Adipocyte (in vitro differentiated cells): ENCODE measurements at regions not wholly inside any gene's neighbourhood (a gene's known extent, or its start where the extent isn't known, plus 50 kb on each side); places are given as distances from the start of the nearest gene placed in this dataset.

ENCODE experiments used
- DNase-seq: peaks from one replicate; pipeline ENCODE4 v3.0.0-alpha.2; 2015; ENCODE audit warnings: low read depth
- H3K27me3 ChIP-seq: replicated peaks from 2 replicates; pipeline ENCODE4 v1.7.0; 2013; ENCODE audit warnings: mild to moderate bottlenecking, low read length, moderate library complexity; ENCODE audit not compliant: control insufficient read depth, insufficient read depth
- H3K36me3 ChIP-seq: 2 replicates; pipeline ENCODE4 v1.7.0; 2013; ENCODE audit warnings: low read length, mild to moderate bottlenecking, moderate library complexity; ENCODE audit not compliant: control insufficient read depth, insufficient read depth, severe bottlenecking
- H3K4me1 ChIP-seq: 2 replicates; pipeline ENCODE4 v1.7.0; 2013; ENCODE audit warnings: mild to moderate bottlenecking, low read length, moderate library complexity; ENCODE audit not compliant: control insufficient read depth, insufficient read depth
- H3K4me3 ChIP-seq: 2 replicates; pipeline ENCODE4 v1.7.0; 2013; ENCODE audit warnings: mild to moderate bottlenecking, low read length, moderate library complexity
- H3K9ac ChIP-seq: 2 replicates; pipeline ENCODE4 v1.7.0; 2013; ENCODE audit warnings: mild to moderate bottlenecking, low read length, moderate library complexity
- H3K9me3 ChIP-seq: 2 replicates; pipeline ENCODE4 v1.7.0; 2013; ENCODE audit warnings: mild to moderate bottlenecking, low read length, moderate library complexity; ENCODE audit not compliant: control insufficient read depth

DNA sequence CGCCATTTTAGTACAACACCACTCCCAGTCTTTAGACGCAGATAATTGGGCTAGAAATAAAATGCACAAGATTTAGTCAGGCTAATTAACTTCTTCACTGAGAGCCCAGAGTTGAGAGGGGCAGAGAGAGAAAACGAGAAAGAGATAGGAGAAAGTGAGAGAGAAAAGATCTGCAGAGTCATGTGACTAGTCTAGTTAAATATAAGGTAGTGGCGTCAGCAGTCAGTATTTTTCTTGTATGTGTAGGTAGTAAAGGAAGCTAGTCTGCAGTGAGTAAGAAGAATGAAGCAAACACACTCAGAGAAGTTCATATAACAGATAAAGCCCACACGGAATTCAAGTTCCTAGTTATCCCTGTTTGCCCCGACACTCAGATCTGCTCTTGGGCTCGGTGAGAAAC is 392.6 kb upstream of the ERCC4 start:
- Histone ChIP-seq H3K4me1 (no peaks in the 10 kb centered on the region), H3K4me3 (no peak overlapping the region), H3K9ac (no peak overlapping the region), H3K27me3 (no peaks in the 10 kb centered on the region), H3K36me3 (no peaks in the 10 kb centered on the region), H3K9me3 (no peaks in the 10 kb centered on the region)
- DNase-seq: no peak

DNA sequence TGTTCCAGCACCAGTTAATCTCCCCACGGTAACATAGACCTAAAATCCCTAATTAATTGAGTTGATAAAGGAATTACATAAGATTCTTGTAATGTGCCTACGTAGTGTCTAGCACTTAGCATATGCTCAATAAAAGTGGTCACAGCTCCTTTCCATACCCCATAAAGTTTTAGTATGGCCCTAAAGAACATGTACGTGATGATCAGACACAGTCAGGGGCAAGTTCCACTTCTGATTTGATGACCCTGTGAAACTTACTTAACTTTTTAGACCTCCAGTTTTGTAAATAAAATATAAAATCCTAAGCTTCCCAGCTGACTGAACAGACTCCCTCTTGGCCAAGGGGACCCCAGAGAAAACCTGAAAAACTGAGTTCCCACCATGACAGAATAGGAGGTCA is 391.3 kb upstream of the ERCC4 start:
- DNase-seq: no peak
- H3K9ac ChIP-seq: no peak overlapping the region
- H3K4me1 ChIP-seq: no peaks in the 10 kb centered on the region
- H3K4me3 ChIP-seq: no peak overlapping the region
- H3K9me3 ChIP-seq: no peaks in the 10 kb centered on the region
- no peaks in the 10 kb centered on the region for H3K27me3 ChIP-seq
- H3K36me3 ChIP-seq: no peaks in the 10 kb centered on the region

DNA sequence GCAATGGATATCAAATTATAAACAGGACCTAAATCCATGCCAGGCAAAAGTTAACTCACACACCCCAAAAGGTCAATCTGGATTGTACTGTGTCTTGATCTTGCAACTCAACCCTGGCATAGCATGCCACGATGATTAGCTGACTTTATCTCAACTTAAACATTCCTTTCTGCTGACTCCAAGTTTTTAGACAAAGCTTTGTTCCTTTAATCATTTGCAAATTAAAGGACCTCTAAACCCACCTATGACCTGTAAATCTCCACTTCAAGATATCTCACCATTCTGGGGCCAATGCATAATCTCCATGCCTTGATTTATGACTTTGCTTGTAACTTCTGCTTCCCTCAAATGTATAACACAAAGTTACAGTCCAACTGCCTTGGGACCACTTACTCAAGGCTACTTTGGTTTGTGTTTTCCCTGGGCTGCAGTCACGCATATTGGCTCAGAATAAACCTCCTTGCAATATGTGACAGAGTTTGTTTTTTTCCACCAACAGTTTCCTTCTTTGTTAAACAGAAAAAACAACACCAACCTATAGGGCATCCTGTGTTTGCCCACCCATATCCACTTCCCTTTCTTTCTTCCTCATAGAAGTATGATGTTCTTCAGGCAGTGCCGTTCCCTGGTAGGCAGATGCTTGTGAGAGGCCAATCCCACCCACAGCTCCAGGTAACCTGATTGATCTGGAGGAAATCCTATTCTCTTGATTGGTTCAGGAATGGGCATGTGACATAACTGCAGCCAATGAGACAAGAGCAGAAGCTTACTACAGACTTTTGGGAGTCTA is 390.6 kb upstream of the ERCC4 start:
- no peaks in the 10 kb centered on the region for H3K27me3 ChIP-seq
- H3K9ac ChIP-seq: no peak overlapping the region
- H3K9me3 ChIP-seq: no peaks in the 10 kb centered on the region
- no peak for DNase-seq
- no peaks in the 10 kb centered on the region for H3K4me1 ChIP-seq
- H3K36me3 ChIP-seq: no peaks in the 10 kb centered on the region
- no peak overlapping the region for H3K4me3 ChIP-seq

DNA sequence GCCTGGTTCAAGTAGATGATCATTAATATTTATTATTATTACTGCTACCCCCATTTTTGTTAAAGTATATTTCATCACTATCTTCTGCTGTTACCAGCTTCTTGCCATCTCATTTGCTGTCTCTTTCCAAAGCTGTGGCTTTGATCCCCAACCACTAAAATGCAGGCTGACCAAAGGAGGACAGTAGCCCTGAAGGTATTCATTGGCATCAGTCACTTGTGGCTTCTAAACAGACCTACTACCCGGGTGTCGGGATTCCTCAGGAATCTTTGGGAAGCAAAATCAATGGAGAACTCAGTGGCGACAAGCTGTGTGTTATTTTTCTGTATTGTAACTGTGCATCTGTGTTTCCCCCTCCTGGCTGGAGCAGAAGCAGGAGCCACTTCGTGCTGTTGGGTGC is 379.2 kb upstream of the ERCC4 start:
- no peaks in the 10 kb centered on the region for H3K36me3 ChIP-seq
- no peak overlapping the region for H3K4me3 ChIP-seq
- no peaks in the 10 kb centered on the region for H3K9me3 ChIP-seq
- H3K9ac ChIP-seq: no peak overlapping the region
- DNase-seq: no peak
- no peaks in the 10 kb centered on the region for H3K27me3 ChIP-seq
- no peaks in the 10 kb centered on the region for H3K4me1 ChIP-seq

GRCh38 chr16:13542284-13542683 is 377.7 kb upstream of the ERCC4 start:
- Histone ChIP-seq H3K9ac (no peak overlapping the region), H3K27me3 (no peaks in the 10 kb centered on the region), H3K9me3 (no peaks in the 10 kb centered on the region), H3K4me3 (no peak overlapping the region), H3K36me3 (no peaks in the 10 kb centered on the region), H3K4me1 (no peaks in the 10 kb centered on the region)
- no peak for DNase-seq

DNA sequence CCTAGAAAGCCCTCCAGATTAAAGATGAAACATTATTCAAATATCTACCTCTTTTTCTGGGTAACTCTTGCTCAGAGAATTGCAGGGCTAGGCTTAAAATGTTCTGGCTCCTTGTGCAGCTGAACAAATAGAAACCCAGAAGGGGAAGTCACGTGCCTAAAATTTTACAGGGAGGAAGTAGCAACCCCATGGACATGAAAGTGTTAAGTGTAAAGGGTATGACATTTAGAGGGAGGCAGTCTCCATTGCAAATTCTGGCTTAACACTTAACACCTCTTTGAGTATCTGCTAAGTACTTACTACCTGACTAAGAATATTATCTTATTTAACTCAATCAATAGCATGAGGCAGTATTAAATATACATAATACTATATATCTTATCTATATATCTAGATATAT is 376.1 kb upstream of the ERCC4 start:
- no peak for DNase-seq
- Histone ChIP-seq H3K4me1 (no peaks in the 10 kb centered on the region), H3K4me3 (no peak overlapping the region), H3K9ac (no peak overlapping the region), H3K36me3 (no peaks in the 10 kb centered on the region), H3K9me3 (no peaks in the 10 kb centered on the region), H3K27me3 (no peaks in the 10 kb centered on the region)

- no peak overlapping the region for H3K4me3 ChIP-seq
- no peaks in the 10 kb centered on the region for H3K27me3 ChIP-seq
- no peaks in the 10 kb centered on the region for H3K36me3 ChIP-seq
- no peaks in the 10 kb centered on the region for H3K4me1 ChIP-seq
- no peaks in the 10 kb centered on the region for H3K9me3 ChIP-seq
- DNase-seq: no peak
- no peak overlapping the region for H3K9ac ChIP-seq
Observed at GRCh38 chr16:13545271-13545670, 374.7 kb upstream of the ERCC4 start.

GRCh38 chr16:13550254-13550653 is 369.7 kb upstream of the ERCC4 start:
- H3K36me3 ChIP-seq: no peaks in the 10 kb centered on the region
- H3K27me3 ChIP-seq: no peaks in the 10 kb centered on the region
- H3K9ac ChIP-seq: no peak overlapping the region
- no peak for DNase-seq
- H3K4me1 ChIP-seq: no peaks in the 10 kb centered on the region
- no peaks in the 10 kb centered on the region for H3K9me3 ChIP-seq
- no peak overlapping the region for H3K4me3 ChIP-seq

DNA sequence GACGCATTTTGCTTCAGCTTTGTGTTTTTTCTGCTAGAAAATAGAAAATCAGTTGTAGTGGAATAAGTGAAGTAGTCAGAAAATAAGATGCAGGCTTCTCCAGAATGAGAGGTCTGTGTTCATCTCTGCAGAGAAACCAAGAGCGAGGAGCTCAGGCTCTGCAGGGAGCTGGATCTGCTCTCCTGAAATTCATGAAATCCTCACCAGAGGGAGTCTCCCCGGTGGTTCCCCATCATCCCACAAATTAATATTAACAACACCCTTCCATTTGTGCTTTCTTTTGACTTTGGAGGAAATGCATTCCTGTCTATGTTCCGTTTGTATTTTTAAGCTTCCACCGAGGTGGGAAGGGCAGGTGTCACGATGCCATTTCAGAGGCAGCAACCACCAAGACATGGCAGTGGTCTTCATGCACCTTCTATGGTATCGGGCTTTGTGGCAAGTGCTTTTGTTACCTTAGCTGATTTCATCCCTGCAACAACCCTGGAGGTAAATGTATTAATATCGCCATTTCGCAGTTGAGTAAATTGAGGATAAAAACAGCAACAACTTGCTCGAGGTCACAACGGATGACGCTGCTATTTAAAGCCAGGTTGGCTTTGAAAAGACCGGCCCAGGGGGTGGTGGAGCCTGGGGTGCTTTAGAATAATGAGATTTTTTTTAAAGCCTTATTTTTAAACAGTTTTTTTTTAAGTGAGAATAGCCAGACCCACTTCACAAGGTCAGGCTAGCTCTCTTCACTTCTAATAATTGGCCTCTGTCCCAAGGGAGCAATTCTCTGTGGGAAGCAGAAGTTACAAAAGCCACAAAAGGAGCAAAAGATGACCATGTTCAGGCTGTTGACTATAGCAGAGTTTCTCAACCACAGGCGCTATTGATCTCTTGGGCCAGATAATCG is 367.6 kb upstream of the ERCC4 start:
- H3K36me3 ChIP-seq: no peaks in the 10 kb centered on the region
- H3K9me3 ChIP-seq: no peaks in the 10 kb centered on the region
- DNase-seq: no peak
- H3K4me3 ChIP-seq: no peak overlapping the region
- H3K9ac ChIP-seq: no peak overlapping the region
- no peaks in the 10 kb centered on the region for H3K4me1 ChIP-seq
- no peaks in the 10 kb centered on the region for H3K27me3 ChIP-seq

DNA sequence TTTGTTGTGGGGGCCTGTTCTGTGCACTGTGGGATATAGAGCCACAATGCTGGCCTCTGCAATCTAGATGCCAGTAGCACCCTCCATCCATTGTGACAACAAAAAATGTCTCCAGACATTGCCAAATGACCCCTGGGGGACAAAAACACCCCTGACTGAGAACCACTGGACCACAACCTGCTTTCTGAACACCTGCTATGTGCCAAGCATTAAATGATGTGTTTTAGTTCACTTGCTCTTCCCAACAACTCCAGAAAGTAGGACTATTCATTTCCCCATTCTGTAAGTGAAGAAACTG is 367.0 kb upstream of the ERCC4 start:
- no peak for DNase-seq
- H3K4me1 ChIP-seq: no peaks in the 10 kb centered on the region
- no peaks in the 10 kb centered on the region for H3K9me3 ChIP-seq
- H3K9ac ChIP-seq: no peak overlapping the region
- no peaks in the 10 kb centered on the region for H3K36me3 ChIP-seq
- H3K27me3 ChIP-seq: no peaks in the 10 kb centered on the region
- no peak overlapping the region for H3K4me3 ChIP-seq

GRCh38 chr16:13553453-13553985 is 366.4 kb upstream of the ERCC4 start:
- no peaks in the 10 kb centered on the region for H3K9me3 ChIP-seq
- H3K36me3 ChIP-seq: no peaks in the 10 kb centered on the region
- H3K4me1 ChIP-seq: no peaks in the 10 kb centered on the region
- H3K4me3 ChIP-seq: no peak overlapping the region
- no peaks in the 10 kb centered on the region for H3K27me3 ChIP-seq
- H3K9ac ChIP-seq: no peak overlapping the region
- no peak for DNase-seq
